ENCODE measurements at regions not wholly inside any gene's neighbourhood (a gene's known extent, or its start where the extent isn't known, plus 50 kb on each side); places are given as distances from the start of the nearest gene placed in this dataset.

DNA sequence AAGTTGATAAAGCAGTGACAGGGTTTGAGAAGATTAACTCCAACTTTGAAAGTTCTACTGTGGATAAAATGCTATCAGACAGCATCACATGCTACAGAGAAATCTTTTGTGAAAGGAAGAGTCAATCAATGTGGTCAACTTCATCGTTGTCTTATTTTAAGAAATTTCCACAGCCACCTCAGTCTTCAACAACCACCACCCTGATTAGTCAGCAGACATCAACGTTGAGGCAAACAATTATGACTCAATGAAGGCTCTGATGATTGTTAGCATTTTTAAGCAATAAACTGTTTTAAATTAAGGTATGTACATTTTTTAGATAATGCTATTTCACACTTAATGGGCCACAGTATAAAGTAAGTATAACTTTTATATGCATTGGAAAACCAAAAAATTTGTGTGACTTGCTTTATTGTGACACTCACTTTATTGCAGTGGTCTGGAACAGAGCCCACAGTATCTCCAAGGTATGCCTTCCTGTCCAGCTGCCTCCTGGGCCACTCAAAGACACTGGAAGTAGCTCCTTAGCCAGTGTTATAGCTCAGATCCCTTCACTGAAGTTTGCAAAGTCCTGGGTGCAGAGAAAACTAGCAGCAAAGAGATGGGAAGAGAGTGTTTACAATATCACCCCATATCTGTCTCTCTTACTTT is 293.1 kb downstream of the ARHGAP12 start:
- no peak for DNase-seq

DNA sequence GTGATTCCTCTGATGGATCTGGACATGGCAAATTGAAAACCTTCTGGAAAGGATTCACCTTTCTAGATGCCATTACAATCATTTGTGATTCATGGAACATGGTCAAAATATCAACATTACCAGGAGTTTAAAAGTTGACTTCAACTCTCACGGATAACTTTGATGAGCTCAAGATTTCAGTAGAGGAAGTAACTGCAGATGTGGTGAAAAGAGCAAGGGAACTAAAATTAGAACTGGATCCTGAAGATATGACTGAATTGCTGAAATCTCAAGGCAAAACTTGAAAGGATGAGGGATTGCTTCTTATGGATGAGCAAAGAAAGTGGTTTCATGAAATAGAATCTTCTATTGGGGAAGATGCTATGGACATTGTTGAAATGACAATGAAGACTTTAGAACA is 293.6 kb downstream of the ARHGAP12 start:
- no peak for DNase-seq

DNA sequence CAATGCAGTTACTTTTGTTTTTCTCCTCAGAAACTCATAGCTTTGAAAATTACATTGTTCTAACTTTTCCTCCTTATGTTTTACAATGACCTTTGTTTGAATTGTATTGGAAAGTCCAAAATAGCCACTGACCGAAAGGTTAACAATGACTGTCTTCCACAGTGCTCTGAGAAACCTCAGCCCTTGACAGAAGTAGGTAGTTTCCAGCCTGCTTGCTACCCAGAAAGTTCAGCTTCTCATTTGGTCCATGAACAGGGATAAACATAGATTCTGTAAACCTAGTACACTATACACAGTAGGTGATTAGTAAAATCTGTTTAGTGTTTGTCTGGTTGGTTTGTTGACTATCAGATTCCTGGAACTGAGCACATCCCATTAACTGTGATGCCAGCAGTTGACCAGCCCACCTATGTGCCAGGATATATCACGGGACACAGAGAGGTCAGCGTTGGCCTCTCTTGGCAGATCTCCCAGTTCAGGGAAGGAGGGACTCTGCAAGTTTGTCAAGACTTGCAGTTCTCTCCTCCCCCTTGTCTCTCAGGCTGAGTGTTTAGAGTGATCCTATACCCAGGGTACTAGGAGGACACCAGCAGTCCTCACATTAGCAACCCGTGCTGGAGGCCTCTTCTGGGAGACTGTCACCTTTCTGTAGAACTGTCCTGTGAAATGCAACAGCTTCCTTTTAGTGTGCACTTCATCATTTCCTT is 297.6 kb downstream of the ARHGAP12 start:
- no peak for DNase-seq

DNA sequence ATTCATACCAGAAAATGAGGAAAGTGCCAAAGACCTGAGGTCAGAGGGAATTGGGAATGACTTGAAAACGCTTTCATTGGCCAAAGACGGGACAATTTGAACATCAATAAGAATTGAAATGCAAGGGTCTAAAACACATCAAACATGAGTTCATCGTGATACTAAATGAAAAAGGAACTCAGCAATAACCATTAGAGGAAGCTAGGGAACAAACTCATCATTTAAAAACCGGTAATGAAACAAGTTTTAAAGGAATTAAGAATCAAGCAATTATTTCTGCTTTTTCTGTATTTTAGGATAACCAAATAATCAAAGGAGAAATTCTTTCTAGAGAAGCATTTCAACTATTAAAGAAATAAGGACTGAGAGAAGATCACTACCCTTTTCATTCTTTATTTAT is 303.1 kb downstream of the ARHGAP12 start:
- DNase-seq: no peak

DNA sequence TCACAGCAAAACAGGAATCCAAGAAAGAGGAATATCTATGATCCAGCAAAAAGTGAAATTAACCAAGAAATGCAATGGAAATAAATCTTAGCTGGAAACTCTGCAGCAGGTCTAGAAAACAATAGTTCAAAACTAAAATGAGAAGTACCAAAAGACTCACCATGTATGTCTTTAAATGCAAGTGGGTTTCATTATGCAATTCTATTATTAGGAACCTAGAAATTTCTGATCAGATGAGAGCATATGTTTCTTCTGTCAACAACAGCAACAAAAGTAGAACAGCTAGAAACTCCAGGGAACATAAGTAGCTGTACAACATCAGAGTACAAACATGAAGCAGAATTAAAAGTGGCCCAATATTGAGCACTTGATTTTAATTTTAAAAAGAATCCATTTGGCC is 304.0 kb downstream of the ARHGAP12 start:
- no peak for DNase-seq

DNA sequence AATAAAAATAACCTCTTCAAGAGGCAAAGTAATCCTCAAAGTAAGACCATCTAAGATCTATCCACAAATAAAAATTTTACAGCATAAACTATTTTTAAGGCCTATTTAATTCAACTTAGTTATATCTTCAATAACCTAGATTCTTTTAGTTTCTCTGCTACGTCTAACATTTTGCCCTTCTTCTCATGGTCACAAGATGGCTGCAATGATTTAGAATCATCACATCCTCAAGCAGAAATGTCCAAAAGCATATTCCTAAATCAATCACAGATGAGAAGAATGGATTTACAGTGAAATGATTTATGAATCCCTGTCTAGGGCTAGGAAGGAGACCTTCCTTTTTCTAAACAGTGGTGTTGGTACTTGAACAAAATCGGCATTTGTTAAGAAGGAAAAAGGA is 304.7 kb downstream of the ARHGAP12 start:
- DNase-seq: no peak

DNA sequence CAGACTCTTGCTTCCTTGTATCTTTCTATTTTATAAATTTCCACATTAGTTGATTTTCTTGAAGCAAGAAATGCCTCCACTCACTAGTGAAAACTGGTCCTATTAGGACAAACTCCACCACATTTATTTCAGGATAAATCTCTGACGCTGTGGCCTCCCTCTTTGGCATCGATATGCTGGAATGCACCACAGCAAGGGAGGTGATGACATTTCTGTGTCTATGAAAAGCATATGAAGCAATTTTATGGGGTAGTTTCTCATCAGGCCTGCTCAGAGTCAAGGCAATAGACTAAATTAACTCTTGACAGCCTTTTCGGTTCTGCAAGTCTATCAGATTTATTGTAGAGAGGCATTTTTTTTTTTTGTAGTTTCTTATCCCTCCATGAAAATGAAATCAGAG is 304.4 kb downstream of the ZEB1 start:
- no peak for DNase-seq

DNA sequence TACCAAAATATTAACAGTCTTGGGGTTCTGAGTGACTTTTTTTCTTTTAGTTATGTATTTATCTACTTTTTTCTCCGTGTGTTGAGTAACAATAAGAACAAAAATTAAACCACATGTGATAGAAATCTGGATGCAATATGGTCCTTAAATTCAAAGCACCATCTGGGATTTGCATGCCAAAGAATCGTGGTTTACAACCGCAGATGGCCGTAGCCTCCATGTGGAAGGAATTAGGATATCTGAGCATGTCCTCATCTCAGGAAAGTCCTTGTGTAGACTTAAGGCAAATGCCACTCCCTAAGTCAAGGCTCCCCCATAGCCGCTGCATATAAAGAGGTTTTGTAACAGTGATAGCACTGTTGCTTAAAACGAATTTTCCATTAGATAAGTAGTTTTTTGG is 304.0 kb downstream of the ZEB1 start:
- DNase-seq: no peak

DNA sequence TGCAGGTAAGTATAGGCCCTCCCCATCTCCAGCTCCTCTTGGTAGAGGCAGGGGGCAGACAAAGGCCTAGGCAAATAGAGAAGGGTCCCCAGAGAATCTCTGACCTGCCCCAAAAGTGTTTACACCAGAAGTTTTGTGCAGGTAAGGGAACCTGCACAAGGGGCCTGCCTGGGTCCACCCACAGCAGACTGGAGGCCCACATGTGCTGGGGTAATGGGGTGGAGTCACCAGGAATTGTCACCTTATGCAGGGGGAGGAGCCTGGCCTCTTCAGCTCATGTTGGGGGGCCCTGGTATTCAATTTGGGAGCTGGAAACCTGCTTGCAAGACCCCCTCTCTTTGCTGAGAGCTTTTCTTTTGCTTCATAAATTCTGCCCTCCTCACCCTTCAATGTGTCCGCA is 302.7 kb downstream of the ZEB1 start:
- no peak for DNase-seq

DNA sequence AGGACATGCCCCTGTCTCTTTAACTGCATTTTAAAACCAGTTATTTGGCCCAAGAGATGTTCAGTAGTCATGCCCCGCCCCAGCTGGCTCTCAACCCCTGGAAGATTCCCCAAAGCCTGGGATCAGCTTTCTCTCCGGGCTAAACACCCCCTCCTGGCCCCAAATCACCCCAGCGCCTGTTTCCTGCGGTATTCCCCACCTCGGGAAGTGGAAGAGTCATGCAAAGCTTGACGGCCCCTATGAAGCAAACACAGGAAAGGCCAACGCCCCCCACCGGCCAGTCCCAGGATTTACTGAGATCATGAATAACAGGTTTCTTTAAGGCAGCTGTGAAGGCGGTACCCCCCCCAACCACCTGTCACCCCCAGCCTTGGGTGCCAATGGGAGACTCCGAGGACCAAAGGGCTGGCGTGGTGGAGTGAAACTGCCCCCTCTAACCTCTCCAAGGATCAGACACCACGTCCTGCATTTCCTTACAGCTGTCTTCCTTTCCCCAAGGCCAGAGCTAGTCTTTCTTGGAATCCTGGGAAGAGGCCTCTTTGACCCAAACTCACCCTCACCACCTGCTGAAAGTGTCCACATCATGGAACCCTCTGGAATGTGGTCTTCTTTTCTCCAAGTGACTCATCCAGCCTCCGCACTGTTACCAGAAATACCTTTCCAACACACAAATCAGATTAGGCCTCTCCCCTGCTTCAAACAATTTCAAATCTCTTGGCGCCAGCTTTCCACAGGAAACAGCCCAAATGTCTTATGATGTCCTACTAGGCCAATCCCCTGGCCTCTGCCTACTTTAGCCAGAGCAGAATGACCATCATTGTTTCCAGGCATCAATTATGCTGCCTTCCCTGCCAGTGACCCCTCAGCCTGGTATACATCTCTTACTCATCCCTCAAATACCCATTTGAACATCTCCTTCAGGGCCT is 301.5 kb downstream of the ZEB1 start:
- no peak for DNase-seq

DNA sequence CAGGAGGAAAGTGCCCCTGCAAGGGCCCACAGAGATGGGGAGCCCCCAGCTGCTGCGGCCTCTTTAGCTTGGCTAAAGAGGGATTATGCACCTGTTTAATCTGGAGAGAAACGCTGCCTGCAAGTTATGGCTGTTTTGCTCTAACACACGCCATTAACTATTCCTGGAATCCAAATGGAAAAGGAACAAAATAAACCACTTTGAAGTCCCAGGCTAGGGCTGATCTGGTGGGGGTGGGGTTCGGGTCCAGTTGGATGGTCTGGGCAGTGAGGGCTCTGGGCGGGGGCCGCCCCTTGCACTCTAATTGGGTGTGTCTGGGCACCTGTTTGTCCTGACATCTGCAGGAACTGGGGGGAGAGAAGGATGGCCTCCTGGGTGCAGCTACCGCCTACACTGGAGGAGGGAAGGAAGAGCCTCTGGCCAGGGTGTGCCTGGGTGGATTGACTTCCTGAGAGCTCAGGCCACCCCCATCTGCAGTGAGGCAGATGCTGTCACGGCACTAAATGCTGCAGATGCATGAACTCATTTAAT is 300.6 kb downstream of the ZEB1 start:
- no peak for DNase-seq

DNA sequence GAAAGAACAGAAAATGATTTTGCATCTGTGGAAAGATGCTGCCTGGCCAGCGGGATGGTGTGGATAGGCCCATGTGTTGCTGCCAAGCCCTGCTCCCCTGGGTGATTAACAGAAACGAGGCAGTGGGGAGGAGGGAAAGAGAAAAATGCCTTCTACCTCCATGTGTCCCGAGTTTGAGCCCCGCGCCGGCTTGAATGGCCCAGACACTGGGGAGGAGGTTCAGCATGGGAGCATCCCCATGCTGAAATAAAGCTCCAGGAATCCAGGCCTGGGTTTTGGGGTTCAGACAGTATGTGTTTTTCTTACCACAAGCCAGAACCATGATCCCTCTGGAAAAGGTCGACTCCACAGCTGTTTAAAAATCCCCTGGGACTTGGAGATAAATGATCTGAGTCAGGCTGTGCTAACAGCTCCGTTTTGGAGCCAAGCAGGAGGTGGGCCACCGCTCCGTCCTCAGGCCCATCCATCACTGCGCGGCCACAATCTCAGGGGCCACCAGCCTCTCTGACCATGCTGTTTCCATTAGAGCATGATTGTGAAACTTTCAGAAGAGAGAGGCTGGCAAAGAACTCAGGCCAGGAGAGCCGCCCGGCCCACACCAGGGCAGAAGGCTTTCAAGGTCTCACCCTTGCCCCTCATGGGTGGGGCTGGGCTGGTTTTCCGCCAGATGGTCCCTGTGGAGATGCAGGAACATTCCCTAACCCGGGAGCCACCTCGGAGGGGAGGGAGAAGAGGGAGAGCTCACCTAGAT is 299.7 kb downstream of the ZEB1 start:
- DNase-seq: no peak

DNA sequence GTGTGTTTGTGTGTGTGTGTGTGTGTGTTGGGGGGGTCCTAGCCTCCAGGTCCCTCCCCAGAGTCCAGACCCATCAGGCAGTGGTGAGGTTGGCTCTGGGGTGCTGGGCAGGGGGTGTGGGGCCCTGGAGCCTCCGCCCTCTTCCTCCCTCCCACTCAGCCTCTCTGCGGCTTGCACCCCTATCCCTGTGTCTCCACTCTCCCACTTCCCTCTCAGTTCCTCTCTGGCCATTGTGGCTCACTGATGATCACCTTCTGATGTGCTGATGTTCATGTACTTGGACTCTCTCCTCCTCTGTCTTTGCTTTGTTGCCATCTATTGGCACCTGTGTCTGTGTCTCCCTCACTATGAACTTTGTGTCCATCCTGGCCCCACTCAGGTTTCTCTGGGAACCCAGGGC is 298.7 kb downstream of the ZEB1 start:
- no peak for DNase-seq

DNA sequence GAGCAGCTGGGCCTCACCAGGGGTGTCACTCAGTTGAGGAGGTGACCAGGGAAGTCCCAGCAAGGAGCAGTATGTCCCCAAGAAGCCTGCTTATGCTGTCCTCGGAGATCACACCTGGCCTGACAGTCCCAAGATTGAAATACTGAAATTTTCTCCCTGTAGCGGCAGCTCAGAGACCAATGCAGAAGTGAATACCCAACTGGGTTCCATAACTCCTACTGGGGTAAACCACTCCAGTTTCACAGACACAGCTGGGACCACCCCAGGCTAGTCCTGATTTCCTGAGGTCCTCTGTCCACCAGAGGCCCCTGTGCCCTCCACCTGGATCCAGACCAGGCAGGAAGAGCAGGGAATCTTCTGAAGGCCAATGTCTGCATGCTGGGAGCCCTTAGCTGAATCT is 298.1 kb downstream of the ZEB1 start:
- no peak for DNase-seq

DNA sequence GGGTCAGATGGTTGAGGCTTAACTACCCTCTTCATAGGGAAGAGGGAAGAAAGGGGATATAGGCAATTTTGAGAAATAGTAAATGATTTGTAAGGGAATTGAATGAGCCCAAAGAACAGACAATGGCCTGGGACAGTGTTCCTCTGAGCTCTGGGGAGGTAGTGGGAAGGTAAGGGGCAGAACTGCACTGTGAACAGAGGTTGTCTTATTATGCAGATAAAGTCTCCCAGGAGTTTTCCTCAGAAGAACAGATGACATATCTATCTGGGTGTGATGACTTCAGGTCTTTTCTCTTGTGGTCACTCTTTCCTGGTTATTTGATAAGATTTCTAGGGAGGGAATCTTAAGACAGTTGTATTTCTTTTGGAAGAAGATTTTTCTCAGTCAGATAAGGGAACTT is 296.1 kb downstream of the ZEB1 start:
- no peak for DNase-seq

DNA sequence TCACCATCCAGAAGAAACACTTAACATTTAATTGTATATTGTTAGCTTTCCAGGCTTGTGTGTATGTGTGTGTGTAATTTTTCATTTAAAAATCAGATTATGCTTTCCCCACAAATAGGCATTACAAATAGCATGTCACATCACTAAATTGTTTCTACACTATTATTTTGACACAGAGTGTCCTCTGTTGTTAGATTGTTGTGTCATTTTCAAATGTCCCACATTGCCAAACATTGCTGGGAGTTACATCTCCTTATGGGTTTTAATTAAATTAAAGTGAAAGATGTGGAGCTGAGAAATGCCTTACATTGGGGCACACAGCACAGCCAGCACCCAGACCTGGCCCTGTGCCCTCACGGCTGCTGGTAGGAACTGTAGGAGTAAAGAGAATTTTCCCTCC is 295.6 kb downstream of the ZEB1 start:
- no peak for DNase-seq

DNA sequence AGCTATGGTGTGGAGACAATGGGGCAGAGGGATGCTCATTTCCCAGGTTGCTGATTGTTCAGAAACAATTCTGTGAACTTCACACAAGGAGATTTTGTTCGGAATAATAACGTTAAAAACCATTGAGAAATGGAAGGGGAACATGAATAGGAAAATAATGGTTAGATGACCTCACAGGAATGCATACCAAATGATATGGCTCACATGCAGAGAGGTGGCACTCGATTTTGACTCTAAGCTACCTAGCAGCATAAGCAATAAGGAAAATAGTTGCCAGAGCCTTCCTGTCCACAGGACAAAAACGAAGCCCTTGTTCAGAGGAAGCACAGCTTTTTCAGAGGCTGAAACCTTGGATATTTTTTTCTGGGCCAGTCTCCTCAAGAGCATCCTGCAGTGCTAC is 293.1 kb downstream of the ZEB1 start:
- DNase-seq: no peak

DNA sequence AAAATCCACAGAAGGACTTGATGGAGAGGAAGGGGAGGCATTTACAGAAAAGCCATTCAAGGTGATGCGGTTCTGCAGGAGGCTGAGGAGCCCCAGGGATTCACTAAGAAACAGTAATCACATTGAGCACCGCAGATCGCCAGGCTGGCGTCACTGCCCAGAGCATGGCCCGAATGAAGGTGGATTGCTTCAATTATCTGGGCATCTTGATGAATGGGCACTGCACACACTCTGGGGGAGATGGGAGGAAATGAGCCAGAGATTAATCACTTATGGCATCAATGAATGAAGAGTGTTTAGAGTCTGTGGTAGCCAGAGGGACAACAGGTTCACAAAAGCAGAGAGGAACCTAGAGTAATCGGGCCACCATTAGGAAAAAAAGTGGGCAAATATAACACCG is 292.1 kb downstream of the ZEB1 start:
- no peak for DNase-seq

DNA sequence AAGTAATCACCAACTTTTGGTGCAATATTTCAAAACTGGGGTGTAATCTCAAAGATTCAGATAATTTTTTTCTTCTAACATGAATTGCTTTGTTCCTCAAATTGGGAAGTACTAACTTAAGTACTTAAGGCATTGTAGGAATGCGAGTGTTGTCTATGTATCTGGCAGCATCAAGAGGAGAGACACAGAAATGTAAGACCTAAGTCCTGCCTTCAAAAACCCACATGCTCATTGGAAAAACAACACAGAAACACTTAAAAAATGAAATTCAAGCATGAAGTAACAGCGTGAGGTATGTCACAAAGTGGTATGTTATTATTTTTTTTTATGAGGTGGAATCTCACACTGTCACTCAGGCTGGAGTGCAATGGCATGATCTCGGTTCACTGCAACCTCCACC is 288.5 kb downstream of the ZEB1 start:
- DNase-seq: no peak

DNA sequence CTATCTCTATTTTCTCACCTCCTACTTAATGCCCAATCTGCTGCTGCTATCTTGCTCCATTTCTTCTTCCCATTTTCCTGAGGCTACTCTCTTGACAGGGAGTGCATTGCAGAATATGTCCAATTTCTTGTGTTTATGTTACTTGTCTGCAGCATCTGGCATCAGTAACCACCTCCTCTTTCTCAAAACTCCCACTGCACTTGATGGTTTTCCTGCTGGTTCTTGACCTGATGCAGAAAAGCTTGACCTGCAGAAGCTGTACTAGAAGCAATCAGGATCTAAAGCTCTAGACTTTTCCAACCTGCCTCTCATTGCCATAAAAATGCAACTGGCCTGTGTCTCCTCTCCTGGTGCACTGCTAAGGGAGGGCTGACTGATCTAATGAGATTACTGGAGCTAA is 287.8 kb downstream of the ZEB1 start:
- DNase-seq: no peak

DNA sequence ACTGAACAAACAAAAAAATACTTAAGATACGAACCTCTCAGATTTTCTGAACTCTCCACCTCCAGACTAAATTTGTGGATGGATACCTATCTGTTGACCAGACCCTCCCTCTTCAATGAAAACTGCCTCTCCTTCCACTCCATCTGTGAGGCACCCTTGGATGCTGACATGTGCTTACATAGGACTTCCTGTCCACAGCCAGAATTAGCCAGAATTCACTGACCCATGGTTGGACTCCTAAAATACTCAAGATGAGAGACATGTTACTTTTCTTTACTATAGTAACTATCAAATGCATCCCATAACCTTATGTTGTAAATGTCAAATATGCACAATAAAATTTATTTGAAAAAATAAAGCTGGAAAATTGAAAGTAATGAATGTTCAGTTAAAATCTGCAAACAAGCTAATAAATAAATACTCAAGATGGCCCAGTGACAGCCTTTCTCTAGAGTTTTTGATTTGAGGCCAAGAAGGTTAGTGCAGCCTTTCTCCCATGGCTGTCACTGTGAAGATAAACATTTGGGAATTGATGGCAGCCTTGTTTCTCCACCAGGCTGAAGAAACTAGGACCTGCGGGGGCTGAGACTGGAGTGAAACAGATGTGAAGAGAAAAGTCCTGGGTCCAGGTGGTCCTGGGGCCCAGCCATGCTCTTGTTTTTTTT is 287.0 kb downstream of the ZEB1 start:
- no peak for DNase-seq

DNA sequence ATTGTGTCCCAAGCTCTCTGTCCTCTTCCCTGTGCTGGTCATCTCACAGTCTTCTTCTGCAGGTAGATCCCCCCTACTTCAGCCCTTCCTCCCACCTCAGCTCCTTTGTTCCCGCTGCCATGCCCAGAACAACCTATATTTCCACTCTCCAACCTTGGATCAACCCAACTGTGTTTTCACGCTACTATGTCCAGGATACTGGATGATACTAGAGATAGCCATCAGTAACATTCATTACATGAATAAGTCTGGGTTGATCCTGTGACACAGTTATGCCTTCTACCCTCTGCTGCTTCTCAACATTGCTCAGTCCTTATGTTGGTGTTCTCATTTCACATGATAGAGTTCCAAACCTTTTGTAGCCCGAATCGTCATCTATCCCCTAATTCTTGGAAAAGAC is 286.4 kb downstream of the ZEB1 start:
- DNase-seq: no peak

Measured in KG1 (cell line).